ENCODE measurements at regions not wholly inside any gene's neighbourhood (a gene's known extent, or its start where the extent isn't known, plus 50 kb on each side); places are given as distances from the start of the nearest gene placed in this dataset.

- TF ChIP-seq CTCF (IDR thresholded peaks at IDR 0.05) (no peak), POLR2A (IDR thresholded peaks at IDR 0.05) (no peak)
Observed at GRCh38 chr10:34016576-34016975, 682.1 kb upstream of the NRP1 start.
